Calu3 (cell line): ENCODE measurements at regions not wholly inside any gene's neighbourhood (a gene's known extent, or its start where the extent isn't known, plus 50 kb on each side); places are given as distances from the start of the nearest gene placed in this dataset.

ENCODE experiments used
- BruUV-seq: library from RNA; stranded (reverse); fragments of 400-500 nt; replicated peaks from 2 replicates; lab custom pipeline; 2021; lab: Mats Ljungman, UMichigan
- CTCF ChIA-PET: fragments of 300-600 bp; sonication (Branson Sonifier 250); formaldehyde crosslinking; loops from one replicate; lab custom pipeline; 2022; ENCODE audit warnings: antibody characterized with exemption; lab: Charles Lee
- DNase-seq: peaks from one replicate; pipeline ENCODE4 v3.0.0; 2022
- H3K27ac Mint-ChIP-seq: one replicate; pipeline ENCODE4 v1.8.0; 2022; ENCODE audit warnings: mixed read lengths; ENCODE audit not compliant: unreplicated experiment
- H3K27me3 Mint-ChIP-seq: one replicate; pipeline ENCODE4 v1.8.0; 2022; ENCODE audit warnings: mixed read lengths; ENCODE audit not compliant: unreplicated experiment
- H3K36me3 Mint-ChIP-seq: one replicate; pipeline ENCODE4 v1.8.0; 2022; ENCODE audit warnings: mild to moderate bottlenecking, moderate library complexity, mixed read lengths; ENCODE audit not compliant: insufficient read depth, unreplicated experiment
- H3K4me1 Mint-ChIP-seq: one replicate; pipeline ENCODE4 v1.8.0; 2022; ENCODE audit warnings: mild to moderate bottlenecking, low read depth, mixed read lengths; ENCODE audit not compliant: unreplicated experiment
- H3K4me3 Mint-ChIP-seq: one replicate; pipeline ENCODE4 v1.8.0; 2022; ENCODE audit warnings: mild to moderate bottlenecking, low read depth, moderate library complexity, mixed read lengths; ENCODE audit not compliant: unreplicated experiment
- H3K9me3 Mint-ChIP-seq: one replicate; pipeline ENCODE4 v1.8.0; 2022; ENCODE audit warnings: low read depth, mixed read lengths; ENCODE audit not compliant: unreplicated experiment
- intact Hi-C: fragments of 100-400 bp; cut with micrococcal nuclease; formaldehyde crosslinking; loops from one replicate; pipeline ENCODE4 v1.10.0; 2022; ENCODE audit not compliant: unreplicated experiment
- TF ChIP-seq, protein P1 (sequence below): fragments of 200-600 bp; IDR thresholded peaks from one replicate; pipeline ENCODE4 v1.8.0; 2022; ENCODE audit warnings: antibody characterized with exemption; ENCODE audit not compliant: unreplicated experiment

DNA sequence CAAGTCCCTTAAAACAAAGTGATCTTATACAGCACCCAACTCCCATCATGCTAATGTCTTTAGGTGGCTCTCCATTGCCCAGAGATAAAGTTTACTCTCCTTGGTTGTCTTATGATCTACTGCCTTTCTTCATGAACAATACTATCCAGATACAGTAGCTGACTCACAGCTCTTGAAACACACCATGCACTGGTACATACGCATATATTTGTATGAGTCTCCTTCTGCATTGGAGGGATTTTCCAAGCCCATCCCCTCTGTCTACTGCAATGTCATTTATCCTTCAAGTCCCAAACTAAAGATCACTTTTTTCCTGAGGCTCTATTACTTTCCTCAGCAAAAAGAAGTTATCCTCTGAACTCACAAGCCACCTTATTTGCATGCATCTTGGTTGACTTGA lies 84.7 kb upstream of the LRATD1 start:
- no peak for DNase-seq
- Mint-ChIP-seq H3K36me3 (no peaks in the 10 kb centered on the region), H3K4me3 (no peak overlapping the region), H3K9me3 (peaks cover 3% of the 10 kb centered on the region), H3K4me1 (no peaks in the 10 kb centered on the region), H3K27ac (no peak overlapping the region), H3K27me3 (no peaks in the 10 kb centered on the region)
- TF ChIP-seq, protein P1, sequence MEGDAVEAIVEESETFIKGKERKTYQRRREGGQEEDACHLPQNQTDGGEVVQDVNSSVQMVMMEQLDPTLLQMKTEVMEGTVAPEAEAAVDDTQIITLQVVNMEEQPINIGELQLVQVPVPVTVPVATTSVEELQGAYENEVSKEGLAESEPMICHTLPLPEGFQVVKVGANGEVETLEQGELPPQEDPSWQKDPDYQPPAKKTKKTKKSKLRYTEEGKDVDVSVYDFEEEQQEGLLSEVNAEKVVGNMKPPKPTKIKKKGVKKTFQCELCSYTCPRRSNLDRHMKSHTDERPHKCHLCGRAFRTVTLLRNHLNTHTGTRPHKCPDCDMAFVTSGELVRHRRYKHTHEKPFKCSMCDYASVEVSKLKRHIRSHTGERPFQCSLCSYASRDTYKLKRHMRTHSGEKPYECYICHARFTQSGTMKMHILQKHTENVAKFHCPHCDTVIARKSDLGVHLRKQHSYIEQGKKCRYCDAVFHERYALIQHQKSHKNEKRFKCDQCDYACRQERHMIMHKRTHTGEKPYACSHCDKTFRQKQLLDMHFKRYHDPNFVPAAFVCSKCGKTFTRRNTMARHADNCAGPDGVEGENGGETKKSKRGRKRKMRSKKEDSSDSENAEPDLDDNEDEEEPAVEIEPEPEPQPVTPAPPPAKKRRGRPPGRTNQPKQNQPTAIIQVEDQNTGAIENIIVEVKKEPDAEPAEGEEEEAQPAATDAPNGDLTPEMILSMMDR: no peak
- BruUV-seq: no TSS peak
- CTCF ChIA-PET: no interaction called here
- intact Hi-C loops: no loop called here

DNA sequence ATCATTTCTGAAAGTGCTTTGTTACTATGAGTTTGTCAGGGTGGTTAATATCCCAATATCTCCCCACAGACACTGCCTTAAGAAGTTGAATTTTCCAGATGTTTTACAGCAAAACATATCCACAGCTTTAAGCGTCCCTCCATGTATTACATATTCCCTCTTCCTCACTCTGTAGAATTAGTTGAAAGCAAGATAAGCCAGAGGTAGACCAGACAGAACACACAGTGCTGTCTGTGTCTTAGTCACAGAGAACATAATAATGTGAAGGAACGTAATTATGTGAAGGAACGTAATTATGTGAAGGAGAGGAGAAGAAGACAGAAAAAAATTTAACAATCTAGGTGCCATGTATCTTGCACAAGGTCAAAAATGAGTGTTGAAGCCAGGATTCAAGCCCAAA lies 81.9 kb upstream of the LRATD1 start:
- no TSS peak for BruUV-seq
- no peaks in the 10 kb centered on the region for H3K4me1 Mint-ChIP-seq
- intact Hi-C loops: no loop called here

DNA sequence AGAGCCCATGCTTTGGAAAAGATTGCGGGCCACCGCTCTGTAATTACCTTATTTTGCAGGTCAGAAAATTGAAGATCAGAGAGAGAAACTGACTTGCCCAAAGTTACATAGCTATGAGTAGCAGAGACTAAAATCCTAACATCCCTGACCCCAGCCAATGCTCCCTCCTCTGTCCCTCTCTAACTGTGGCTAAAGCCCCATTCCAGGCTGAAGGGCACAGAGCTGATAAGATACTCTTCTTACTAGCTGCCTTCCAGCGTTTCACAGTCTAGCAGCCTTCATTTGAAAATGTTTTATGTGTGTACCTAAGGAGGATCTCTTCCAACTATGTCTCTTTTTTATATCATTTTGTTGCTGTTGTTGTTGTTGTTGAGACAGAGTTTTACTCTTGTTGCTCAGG lies 81.4 kb upstream of the LRATD1 start:
- Mint-ChIP-seq H3K4me1 (no peaks in the 10 kb centered on the region), H3K27me3 (no peaks in the 10 kb centered on the region), H3K27ac (no peak overlapping the region), H3K4me3 (no peak overlapping the region), H3K9me3 (peaks cover 5% of the 10 kb centered on the region), H3K36me3 (no peaks in the 10 kb centered on the region)
- intact Hi-C loops: no loop called here
- CTCF ChIA-PET: no interaction called here
- no TSS peak for BruUV-seq
- no peak for DNase-seq
- TF ChIP-seq, protein P1: no peak

More for the DNA sequence above, 81.9 kb upstream of the LRATD1 start:
- Mint-ChIP-seq H3K4me3 (no peak overlapping the region), H3K36me3 (no peaks in the 10 kb centered on the region), H3K27ac (no peak overlapping the region), H3K27me3 (no peaks in the 10 kb centered on the region), H3K9me3 (peaks cover 5% of the 10 kb centered on the region)
- TF ChIP-seq, protein P1: no peak
- CTCF ChIA-PET: no interaction called here
- no peak for DNase-seq

DNA sequence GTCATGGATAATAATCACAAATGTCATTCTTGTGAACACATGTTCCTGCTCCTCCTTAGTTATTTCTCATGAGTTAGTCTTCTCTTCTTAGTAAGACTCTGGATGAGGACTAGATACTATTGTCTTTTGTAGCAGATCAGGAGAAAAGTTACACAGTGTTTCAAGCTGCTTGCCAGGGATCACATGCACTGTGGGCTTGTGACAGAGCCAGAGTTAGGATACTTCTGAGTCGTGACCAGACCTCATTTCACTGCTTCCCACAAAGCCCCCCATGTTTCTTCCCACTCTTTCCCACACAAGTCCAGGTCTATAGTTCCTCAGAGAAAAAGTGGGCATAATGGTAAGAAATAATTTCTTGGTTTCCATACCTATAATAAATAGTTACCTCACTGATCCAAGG lies 80.2 kb upstream of the LRATD1 start:
- H3K27ac Mint-ChIP-seq: no peak overlapping the region
- H3K4me1 Mint-ChIP-seq: no peaks in the 10 kb centered on the region
- peaks cover 5% of the 10 kb centered on the region for H3K9me3 Mint-ChIP-seq
- H3K4me3 Mint-ChIP-seq: no peak overlapping the region
- CTCF ChIA-PET: interaction anchor here (0.6 kb wide), 1 partner anchor 442 kb away, joined by 3 read pairs; no protein-coding TSS in a partner anchor
- TF ChIP-seq, protein P1: no peak
- intact Hi-C loops: no loop called here
- BruUV-seq: no TSS peak
- no peaks in the 10 kb centered on the region for H3K27me3 Mint-ChIP-seq
- H3K36me3 Mint-ChIP-seq: no peaks in the 10 kb centered on the region
- no peak for DNase-seq
